Suprapubic skin (tissue), 3 donors: ENCODE measurements at regions not wholly inside any gene's neighbourhood (a gene's known extent, or its start where the extent isn't known, plus 50 kb on each side); places are given as distances from the start of the nearest gene placed in this dataset.

Experiments used
- POLR2AphosphoS5 ChIP-seq, 3 donors: sonication (generic); formaldehyde crosslinking; IDR thresholded peaks; one replicate each; pipeline ENCODE4 v1.6.1; 2017; ENCODE audit warnings: antibody characterized with exemption in 3 of 3
- TF ChIP-seq, protein P1 (sequence below), 2 donors: fragments of 200-600 bp in 1 of 2; fragments of 450-650 bp in 1 of 2; sonication (generic) in 1 of 2; IDR thresholded peaks; one replicate each; pipeline ENCODE4 v1.5.1; 2016 to 2019; ENCODE audit warnings: antibody characterized with exemption in 2 of 2, mild to moderate bottlenecking in 1 of 2, moderate library complexity in 1 of 2

GRCh38 chr20:48483334-48484066 lies 344.3 kb downstream of the PREX1 start:
- TF ChIP-seq, protein P1, sequence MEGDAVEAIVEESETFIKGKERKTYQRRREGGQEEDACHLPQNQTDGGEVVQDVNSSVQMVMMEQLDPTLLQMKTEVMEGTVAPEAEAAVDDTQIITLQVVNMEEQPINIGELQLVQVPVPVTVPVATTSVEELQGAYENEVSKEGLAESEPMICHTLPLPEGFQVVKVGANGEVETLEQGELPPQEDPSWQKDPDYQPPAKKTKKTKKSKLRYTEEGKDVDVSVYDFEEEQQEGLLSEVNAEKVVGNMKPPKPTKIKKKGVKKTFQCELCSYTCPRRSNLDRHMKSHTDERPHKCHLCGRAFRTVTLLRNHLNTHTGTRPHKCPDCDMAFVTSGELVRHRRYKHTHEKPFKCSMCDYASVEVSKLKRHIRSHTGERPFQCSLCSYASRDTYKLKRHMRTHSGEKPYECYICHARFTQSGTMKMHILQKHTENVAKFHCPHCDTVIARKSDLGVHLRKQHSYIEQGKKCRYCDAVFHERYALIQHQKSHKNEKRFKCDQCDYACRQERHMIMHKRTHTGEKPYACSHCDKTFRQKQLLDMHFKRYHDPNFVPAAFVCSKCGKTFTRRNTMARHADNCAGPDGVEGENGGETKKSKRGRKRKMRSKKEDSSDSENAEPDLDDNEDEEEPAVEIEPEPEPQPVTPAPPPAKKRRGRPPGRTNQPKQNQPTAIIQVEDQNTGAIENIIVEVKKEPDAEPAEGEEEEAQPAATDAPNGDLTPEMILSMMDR (IDR thresholded peaks at IDR 0.05) = no peak
- no peak for TF ChIP-seq POLR2AphosphoS5 (IDR thresholded peaks at IDR 0.05)
